HepG2 (cell line): ENCODE measurements at regions not wholly inside any gene's neighbourhood (a gene's known extent, or its start where the extent isn't known, plus 50 kb on each side); places are given as distances from the start of the nearest gene placed in this dataset.

ENCODE experiments used
- BHLHE40 ChIP-seq: IDR thresholded peaks from 2 replicates; pipeline ENCODE4 v1.6.1; 2011; ENCODE audit warnings: low read length, improper control_type of control experiment
- FOSL2 ChIP-seq: sonication (generic); formaldehyde crosslinking; IDR thresholded peaks from 2 replicates; pipeline ENCODE4 v1.4.0; 2020; ENCODE audit warnings: missing genetic modification reagents
- GPN1 ChIP-seq: sonication (generic); formaldehyde crosslinking; IDR thresholded peaks from 2 replicates; pipeline ENCODE4 v1.5.1; 2020; ENCODE audit warnings: missing genetic modification reagents, borderline replicate concordance
- MAFK ChIP-seq, 2 experiments: IDR thresholded peaks in 1 of 2; conservative IDR thresholded peaks in 1 of 2; 2 replicates each; pipeline ENCODE4 v1.6.1; 2011; ENCODE audit warnings: improper control_type of control experiment in 2 of 2, low read length in 2 of 2
- MYC ChIP-seq: sonication (generic); formaldehyde crosslinking; IDR thresholded peaks from 2 replicates; pipeline ENCODE4 v1.9.0; 2021; ENCODE audit warnings: missing genetic modification reagents, borderline replicate concordance
- PAXIP1 ChIP-seq: sonication (generic); formaldehyde crosslinking; conservative IDR thresholded peaks from 2 replicates; pipeline ENCODE4 v1.4.0; 2020; ENCODE audit warnings: mild to moderate bottlenecking, missing genetic modification reagents, moderate library complexity
- PRDM10 ChIP-seq: sonication (generic); formaldehyde crosslinking; IDR thresholded peaks from 2 replicates; pipeline ENCODE4 v1.4.0; 2020; ENCODE audit warnings: low read depth, missing genetic modification reagents
- TAF1 ChIP-seq: sonication (generic); formaldehyde crosslinking; IDR thresholded peaks from 2 replicates; pipeline ENCODE4 v1.4.0; 2020; ENCODE audit warnings: missing genetic modification reagents
- TMF1 ChIP-seq: sonication (generic); formaldehyde crosslinking; IDR thresholded peaks from 2 replicates; pipeline ENCODE4 v1.8.1; 2022; ENCODE audit warnings: low read depth, missing genetic modification reagents
- TOPORS ChIP-seq: sonication (generic); formaldehyde crosslinking; IDR thresholded peaks from 2 replicates; pipeline ENCODE4 v1.8.0; 2023; ENCODE audit warnings: mild to moderate bottlenecking, missing genetic modification reagents
- ZNF781 ChIP-seq: sonication (generic); formaldehyde crosslinking; IDR thresholded peaks from 2 replicates; pipeline ENCODE4 v1.5.1; 2020; ENCODE audit warnings: borderline replicate concordance, mild to moderate bottlenecking, missing genetic modification reagents; ENCODE audit errors: not compliant biosample characterization
- TF ChIP-seq, protein P1 (sequence below): IDR thresholded peaks from 2 replicates; pipeline ENCODE4 v1.4.0; 2020; ENCODE audit warnings: mild to moderate bottlenecking, missing genetic modification reagents

- no peak for TF ChIP-seq MAFK (conservative IDR thresholded peaks at IDR 0.05 in 1 of 2, IDR thresholded peaks at IDR 0.05 in 1 of 2; ENCODE audit: low read length in 2 of 2)
- TF ChIP-seq BHLHE40, result no peak
- no peak for TF ChIP-seq PRDM10 (CRISPR knock-in tag)
- TF ChIP-seq ZNF781 (CRISPR knock-in tag), result no peak
- no peak for TF ChIP-seq FOSL2 (CRISPR knock-in tag)
- TF ChIP-seq TAF1, result no peak
- no peak for TF ChIP-seq GPN1 (CRISPR knock-in tag)
- no peak for TF ChIP-seq PAXIP1
- TF ChIP-seq, protein P1, sequence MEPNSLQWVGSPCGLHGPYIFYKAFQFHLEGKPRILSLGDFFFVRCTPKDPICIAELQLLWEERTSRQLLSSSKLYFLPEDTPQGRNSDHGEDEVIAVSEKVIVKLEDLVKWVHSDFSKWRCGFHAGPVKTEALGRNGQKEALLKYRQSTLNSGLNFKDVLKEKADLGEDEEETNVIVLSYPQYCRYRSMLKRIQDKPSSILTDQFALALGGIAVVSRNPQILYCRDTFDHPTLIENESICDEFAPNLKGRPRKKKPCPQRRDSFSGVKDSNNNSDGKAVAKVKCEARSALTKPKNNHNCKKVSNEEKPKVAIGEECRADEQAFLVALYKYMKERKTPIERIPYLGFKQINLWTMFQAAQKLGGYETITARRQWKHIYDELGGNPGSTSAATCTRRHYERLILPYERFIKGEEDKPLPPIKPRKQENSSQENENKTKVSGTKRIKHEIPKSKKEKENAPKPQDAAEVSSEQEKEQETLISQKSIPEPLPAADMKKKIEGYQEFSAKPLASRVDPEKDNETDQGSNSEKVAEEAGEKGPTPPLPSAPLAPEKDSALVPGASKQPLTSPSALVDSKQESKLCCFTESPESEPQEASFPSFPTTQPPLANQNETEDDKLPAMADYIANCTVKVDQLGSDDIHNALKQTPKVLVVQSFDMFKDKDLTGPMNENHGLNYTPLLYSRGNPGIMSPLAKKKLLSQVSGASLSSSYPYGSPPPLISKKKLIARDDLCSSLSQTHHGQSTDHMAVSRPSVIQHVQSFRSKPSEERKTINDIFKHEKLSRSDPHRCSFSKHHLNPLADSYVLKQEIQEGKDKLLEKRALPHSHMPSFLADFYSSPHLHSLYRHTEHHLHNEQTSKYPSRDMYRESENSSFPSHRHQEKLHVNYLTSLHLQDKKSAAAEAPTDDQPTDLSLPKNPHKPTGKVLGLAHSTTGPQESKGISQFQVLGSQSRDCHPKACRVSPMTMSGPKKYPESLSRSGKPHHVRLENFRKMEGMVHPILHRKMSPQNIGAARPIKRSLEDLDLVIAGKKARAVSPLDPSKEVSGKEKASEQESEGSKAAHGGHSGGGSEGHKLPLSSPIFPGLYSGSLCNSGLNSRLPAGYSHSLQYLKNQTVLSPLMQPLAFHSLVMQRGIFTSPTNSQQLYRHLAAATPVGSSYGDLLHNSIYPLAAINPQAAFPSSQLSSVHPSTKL (CRISPR knock-in tag), result no peak
- no peak for TF ChIP-seq TMF1 (CRISPR knock-in tag)
- no peak for TF ChIP-seq MYC
- TF ChIP-seq TOPORS, result no peak
Observed at GRCh38 chr3:103810167-103810566, 1375.4 kb downstream of the ZPLD1 start (continued).
